Stimulated activated CD4-positive, alpha-beta T cell treated with anti-CD3 and anti-CD28 coated beads, TNF-alpha, amount 100 ng/mL, for 24 hours (primary cell): ENCODE measurements at regions not wholly inside any gene's neighbourhood (a gene's known extent, or its start where the extent isn't known, plus 50 kb on each side); places are given as distances from the start of the nearest gene placed in this dataset.

Source experiments
- DNase-seq, 3 experiments: peaks; one replicate each; pipeline ENCODE4 v3.0.0-alpha.2; 2020; ENCODE audit warnings: low read depth in 3 of 3

GRCh38 chr21:35428937-35429336, 379.8 kb upstream of the RUNX1 start:
- no peak for DNase-seq

GRCh38 chr21:35428489-35428888, 379.4 kb upstream of the RUNX1 start:
- peak; percentile 7 to 22 (median 11) for DNase-seq

GRCh38 chr21:35428001-35428320, 378.9 kb upstream of the RUNX1 start:
- DNase-seq: no peak

- DNase-seq: no peak
These were observed 378.4 kb upstream of the RUNX1 start for GRCh38 chr21:35427320-35428000.

GRCh38 chr21:35426897-35427296, 377.8 kb upstream of the RUNX1 start:
- DNase-seq: no peak

- DNase-seq: no peak
These were observed 377.4 kb upstream of the RUNX1 start for GRCh38 chr21:35426469-35426868.

- no peak for DNase-seq
These were observed 375.0 kb upstream of the RUNX1 start for GRCh38 chr21:35424122-35424521.

- DNase-seq: no peak
These were observed 374.6 kb upstream of the RUNX1 start for GRCh38 chr21:35423709-35424108.

GRCh38 chr21:35422011-35422410, 372.9 kb upstream of the RUNX1 start:
- no peak for DNase-seq

- no peak for DNase-seq
These were observed 372.1 kb upstream of the RUNX1 start for GRCh38 chr21:35421221-35421620.

GRCh38 chr21:35420656-35421055, 371.6 kb upstream of the RUNX1 start:
- no peak for DNase-seq

- no peak for DNase-seq
These were observed 368.7 kb upstream of the RUNX1 start for GRCh38 chr21:35417762-35418161.

GRCh38 chr21:35416866-35417489, 367.9 kb upstream of the RUNX1 start:
- no peak for DNase-seq

GRCh38 chr21:35414507-35415139, 365.5 kb upstream of the RUNX1 start:
- DNase-seq: no peak

- no peak for DNase-seq
These were observed 365.0 kb upstream of the RUNX1 start for GRCh38 chr21:35414056-35414455.

GRCh38 chr21:35412231-35412630, 363.1 kb upstream of the RUNX1 start:
- DNase-seq: no peak

GRCh38 chr21:35411434-35411833, 362.3 kb upstream of the RUNX1 start:
- DNase-seq: no peak

- DNase-seq: no peak
These were observed 361.6 kb upstream of the RUNX1 start for GRCh38 chr21:35410656-35411055.

GRCh38 chr21:35410123-35410522, 361.0 kb upstream of the RUNX1 start:
- no peak for DNase-seq

GRCh38 chr21:35408401-35408800, 359.3 kb upstream of the RUNX1 start:
- no peak for DNase-seq

GRCh38 chr21:35406635-35407034, 357.5 kb upstream of the RUNX1 start:
- no peak for DNase-seq

- no peak for DNase-seq
These were observed 356.9 kb upstream of the RUNX1 start for GRCh38 chr21:35405981-35406380.

- no peak for DNase-seq
These were observed 355.1 kb upstream of the RUNX1 start for GRCh38 chr21:35404247-35404646.
